Cardiac septum (tissue), 1 donor: ENCODE measurements at regions not wholly inside any gene's neighbourhood (a gene's known extent, or its start where the extent isn't known, plus 50 kb on each side); places are given as distances from the start of the nearest gene placed in this dataset.

Experiments used
- DNase-seq: peaks from one replicate; pipeline ENCODE4 v3.0.0-alpha.2; 2020; ENCODE audit warnings: low spot score
- intact Hi-C: fragments of 100-400 bp; cut with DNase I; formaldehyde crosslinking; loops from one replicate; pipeline ENCODE4 v1.14.0; 2022
- donor health status: DM: no; HTN: no; CAD: no.

DNA sequence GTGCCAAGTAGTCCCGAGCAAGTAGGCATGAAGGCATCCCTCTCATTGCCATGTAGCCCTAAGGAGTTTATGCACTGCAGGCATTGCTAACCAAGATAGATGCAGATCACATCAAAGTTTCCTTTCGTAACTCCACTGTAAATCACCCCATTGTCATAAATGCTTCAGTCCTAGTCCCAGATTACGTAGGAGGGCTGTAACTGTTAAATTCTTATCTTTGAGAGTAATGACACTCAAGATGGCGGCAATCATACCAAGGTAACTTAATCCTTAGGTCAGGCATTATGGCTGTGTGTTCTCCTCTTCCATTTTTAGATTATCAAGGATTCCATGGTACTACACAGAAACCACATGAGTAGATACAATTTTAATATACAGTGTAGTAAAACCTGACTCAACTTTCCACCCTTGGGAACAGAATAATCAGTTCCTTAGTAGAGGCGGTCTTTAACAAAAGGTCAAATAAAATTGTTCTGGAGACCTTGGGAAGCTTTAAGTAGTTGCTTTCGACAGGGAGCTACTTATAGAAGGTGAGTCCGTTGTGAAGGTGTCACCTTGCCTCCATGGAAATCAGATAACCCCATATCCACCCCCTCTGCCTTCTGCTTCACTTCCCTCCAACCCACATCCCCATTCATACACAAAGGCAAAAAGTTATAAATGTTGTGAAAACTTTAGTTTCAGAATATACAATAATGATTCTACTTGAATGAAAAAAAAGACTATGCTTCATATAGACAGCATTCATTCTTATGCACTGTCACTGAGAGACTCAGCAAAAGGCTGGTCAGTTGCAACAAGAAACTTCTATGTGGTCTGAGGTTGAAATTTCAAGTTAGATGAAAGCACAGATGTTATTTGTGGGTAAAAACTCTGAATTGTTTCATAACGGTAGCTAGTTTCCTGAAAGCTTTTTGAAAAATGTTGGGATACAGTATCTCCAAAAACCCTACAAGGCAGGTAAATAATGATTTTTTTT lies 64.8 kb upstream of the GALNT5 start:
- intact Hi-C loops = loop anchor here (5.0 kb wide), 1 partner anchor 1820 kb away; no protein-coding TSS in a partner anchor
- no peak for DNase-seq

DNA sequence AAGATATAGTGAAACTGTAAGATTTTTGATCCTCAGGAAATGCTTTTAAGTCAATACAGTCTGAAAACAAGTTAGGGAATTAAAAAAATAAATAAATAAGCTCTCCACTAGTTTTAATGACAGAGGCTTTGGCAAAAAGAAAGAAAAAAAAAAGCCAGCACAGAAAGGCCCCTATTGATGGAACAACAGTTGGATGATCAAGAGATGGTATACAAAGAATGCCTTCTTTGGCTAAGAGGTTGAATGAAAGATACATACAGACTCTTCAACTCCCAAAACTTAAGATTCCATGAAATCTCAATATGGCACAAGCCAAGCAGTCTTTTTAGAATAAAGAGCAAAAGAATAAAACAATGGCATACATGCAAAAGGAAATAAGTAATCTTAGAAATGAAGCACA lies 64.0 kb upstream of the GALNT5 start:
- intact Hi-C loops = loop anchor here (5.0 kb wide), 1 partner anchor 1821 kb away; no protein-coding TSS in a partner anchor
- DNase-seq = no peak

GRCh38 chr2:157194097-157194688 lies 63.3 kb upstream of the GALNT5 start:
- no peak for DNase-seq
- intact Hi-C loops = loop anchor here (5.0 kb wide), 1 partner anchor 1822 kb away; no protein-coding TSS in a partner anchor

DNA sequence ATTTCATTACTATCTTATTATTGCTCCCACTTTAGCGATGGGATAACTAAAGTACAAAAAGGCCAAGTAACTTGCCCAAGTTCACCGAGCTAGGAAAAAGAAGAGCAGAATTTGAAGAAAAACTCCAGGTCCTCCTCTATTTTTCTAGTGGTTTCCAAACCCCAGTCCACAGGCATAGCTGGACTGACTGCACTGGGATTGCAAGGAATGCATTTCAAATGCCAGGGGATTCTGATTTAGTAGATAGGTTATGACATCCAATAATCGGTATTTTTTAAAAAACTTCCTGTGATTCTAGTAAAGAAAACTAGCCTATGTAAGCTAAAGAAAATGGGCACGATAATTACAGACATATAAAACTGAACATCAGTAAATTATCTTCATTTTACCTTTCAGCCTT lies 62.7 kb upstream of the GALNT5 start:
- no peak for DNase-seq
- intact Hi-C loops = loop anchor here (5.0 kb wide), 1 partner anchor 1823 kb away; no protein-coding TSS in a partner anchor

DNA sequence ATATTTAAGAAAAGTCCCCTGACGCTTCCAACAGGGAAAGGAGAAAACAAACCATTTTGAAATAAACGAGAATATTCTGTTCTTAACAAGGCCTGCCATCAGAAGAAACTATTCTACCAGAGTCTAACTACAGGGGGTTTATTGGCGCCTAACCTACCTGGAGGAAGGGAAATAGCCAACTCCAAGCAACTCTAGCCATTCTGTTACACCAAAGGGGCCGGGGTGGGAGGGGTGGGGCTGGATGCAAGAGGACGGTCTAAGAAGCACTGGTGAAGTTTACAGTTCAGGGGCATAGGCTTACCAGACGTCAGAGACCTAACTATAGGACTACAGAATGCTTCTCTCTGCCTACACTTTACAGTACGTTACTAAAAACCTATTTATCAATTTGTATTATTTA lies 60.5 kb upstream of the GALNT5 start:
- DNase-seq = no peak
- intact Hi-C loops = no loop called here

GRCh38 chr2:157197848-157198247 lies 59.7 kb upstream of the GALNT5 start:
- intact Hi-C loops = no loop called here
- no peak for DNase-seq

DNA sequence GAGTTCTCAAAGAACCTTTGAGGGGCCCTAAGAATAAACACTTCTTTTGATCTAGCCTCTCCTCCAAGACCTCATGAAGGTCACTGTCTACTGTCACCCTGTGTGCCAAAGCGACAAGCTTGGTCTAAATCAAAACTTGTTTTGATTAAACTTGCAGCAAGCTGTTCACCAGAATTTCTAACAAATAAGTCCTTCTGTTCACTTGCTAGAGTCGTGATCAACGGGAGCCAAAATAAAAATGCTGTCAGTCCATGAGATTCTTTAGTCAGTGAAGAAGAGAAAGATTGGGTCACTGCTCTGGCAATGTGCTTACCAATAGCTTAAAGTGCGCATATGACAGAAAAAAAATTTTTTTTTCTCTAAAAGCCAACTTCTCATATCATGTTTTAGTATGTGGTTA lies 53.9 kb upstream of the GALNT5 start:
- DNase-seq = no peak

GRCh38 chr2:157204401-157204800 lies 53.1 kb upstream of the GALNT5 start:
- intact Hi-C loops = no loop called here
- no peak for DNase-seq

More for the DNA sequence above, 53.9 kb upstream of the GALNT5 start:
- intact Hi-C loops = no loop called here

DNA sequence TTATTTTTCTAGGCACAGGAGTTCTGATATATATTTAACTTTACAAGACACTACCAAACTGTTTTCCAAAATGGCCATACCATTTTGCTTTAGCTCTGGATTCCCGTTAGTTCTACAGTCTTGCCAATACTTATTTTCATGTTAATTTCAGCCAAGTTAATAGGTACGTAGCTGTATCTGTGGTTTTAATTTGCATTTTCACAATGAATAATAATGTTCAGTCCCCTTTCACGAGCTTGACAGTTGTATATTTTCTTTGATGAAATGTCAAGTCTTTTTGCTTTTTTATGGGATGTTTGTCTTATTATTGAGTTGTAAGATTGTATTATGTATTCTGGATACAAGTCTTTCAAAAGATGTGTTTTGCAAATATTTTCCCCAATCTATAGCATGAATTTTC lies 50.6 kb upstream of the GALNT5 start:
- DNase-seq = no peak
- intact Hi-C loops = no loop called here
